Endothelial cell of umbilical vein (primary cell): ENCODE measurements at regions not wholly inside any gene's neighbourhood (a gene's known extent, or its start where the extent isn't known, plus 50 kb on each side); places are given as distances from the start of the nearest gene placed in this dataset.

Experiments used
- CTCF ChIP-seq, 2 donors: IDR thresholded peaks; 1 replicate in 1 of 2; 2 replicates in 1 of 2; pipeline ENCODE4 v1.5.1; 2011; ENCODE audit warnings: low read length in 2 of 2, mild to moderate bottlenecking in 2 of 2, moderate library complexity in 2 of 2, control low read depth in 1 of 2, inconsistent platforms in 1 of 2, low read depth in 1 of 2; ENCODE audit not compliant: insufficient read depth in 1 of 2; ENCODE audit errors: extremely low read depth in 1 of 2
- EZH2 ChIP-seq: IDR thresholded peaks from 2 replicates; pipeline ENCODE4 v1.6.1; 2012; ENCODE audit warnings: borderline replicate concordance, low read depth, mild to moderate bottlenecking, moderate library complexity, low read length, inconsistent platforms; ENCODE audit not compliant: severe bottlenecking
- FOS ChIP-seq: IDR thresholded peaks from 2 replicates; pipeline ENCODE4 v1.6.1; 2011; ENCODE audit warnings: mild to moderate bottlenecking, low read length, moderate library complexity, borderline replicate concordance; ENCODE audit not compliant: insufficient read depth
- POLR2A ChIP-seq: IDR thresholded peaks from 2 replicates; pipeline ENCODE4 v1.6.1; 2012; ENCODE audit warnings: low read depth, mild to moderate bottlenecking, control low read depth, low read length
- POLR2AphosphoS5 ChIP-seq: IDR thresholded peaks from 2 replicates; pipeline ENCODE4 v1.6.1; 2012; ENCODE audit warnings: low read depth, mild to moderate bottlenecking, control low read depth, low read length, moderate library complexity; ENCODE audit not compliant: insufficient read depth

- TF ChIP-seq EZH2 (no peak), CTCF (IDR thresholded peaks at IDR 0.05; ENCODE audit: extremely low read depth in 1 of 2, insufficient read depth in 1 of 2, low read depth in 1 of 2, low read length in 2 of 2) (no peak), POLR2AphosphoS5 (no peak), POLR2A (no peak), FOS (peak; percentile 47)
These were observed 963.6 kb downstream of the SOCS6 start for GRCh38 chr18:71252351-71252865.
